GM12864 (cell line): ENCODE measurements at regions not wholly inside any gene's neighbourhood (a gene's known extent, or its start where the extent isn't known, plus 50 kb on each side); places are given as distances from the start of the nearest gene placed in this dataset.

Experiments used
- DNase-seq: peaks from one replicate; pipeline ENCODE4 v3.0.0-alpha.2; 2011; ENCODE audit warnings: low read depth
- H3K4me3 ChIP-seq: 2 replicates; pipeline ENCODE4 v1.5.1; 2011; ENCODE audit warnings: mild to moderate bottlenecking, low read depth, low read length, control low read depth
- CTCF ChIP-seq: IDR thresholded peaks from 2 replicates; pipeline ENCODE4 v1.5.1; 2011; ENCODE audit warnings: low read depth, mild to moderate bottlenecking, moderate library complexity, low read length, control low read depth, inconsistent platforms; ENCODE audit errors: missing control alignments

- no peak overlapping the region for H3K4me3 ChIP-seq
- no peak for TF ChIP-seq CTCF
- no peak for DNase-seq
Observed at GRCh38 chr1:114289824-114290223, 136.2 kb upstream of the SYT6 start.

GRCh38 chr1:114289306-114289705 is 135.6 kb upstream of the SYT6 start:
- TF ChIP-seq CTCF: no peak
- DNase-seq: no peak
- no peak overlapping the region for H3K4me3 ChIP-seq

GRCh38 chr1:114286960-114287359 is 133.3 kb upstream of the SYT6 start:
- no peak for TF ChIP-seq CTCF
- DNase-seq: no peak

GRCh38 chr1:114286179-114286578 is 132.5 kb upstream of the SYT6 start:
- no peak for DNase-seq
- TF ChIP-seq CTCF: no peak
- H3K4me3 ChIP-seq: no peak overlapping the region

More at GRCh38 chr1:114286960-114287359, 133.3 kb upstream of the SYT6 start:
- H3K4me3 ChIP-seq: no peak overlapping the region

GRCh38 chr1:114282751-114283403 is 129.2 kb upstream of the SYT6 start:
- TF ChIP-seq CTCF: peak; percentile 93
- H3K4me3 ChIP-seq: no peak overlapping the region
- peak; percentile 60 for DNase-seq

- no peak overlapping the region for H3K4me3 ChIP-seq
- no peak for DNase-seq
- TF ChIP-seq CTCF: no peak
Observed at GRCh38 chr1:114278911-114279310, 125.2 kb upstream of the SYT6 start.

- DNase-seq: no peak
- no peak overlapping the region for H3K4me3 ChIP-seq
- no peak for TF ChIP-seq CTCF
Observed at GRCh38 chr1:114278430-114278829, 124.8 kb upstream of the SYT6 start.
